Activated CD4-positive, alpha-beta T cell treated with anti-CD3 and anti-CD28 coated beads, Interleukin-2, amount 50 U/mL, for 16 hours (primary cell): ENCODE measurements at regions not wholly inside any gene's neighbourhood (a gene's known extent, or its start where the extent isn't known, plus 50 kb on each side); places are given as distances from the start of the nearest gene placed in this dataset.
A peak's percentile ranks its signal among the peaks of the same experiment; 100 is the strongest.
"Not testable (repeated sequence)": the region's sequence is repeated elsewhere in the genome, so short reads cannot be mapped to it uniquely, and the experiment has no call there.

Experiments used
- DNase-seq: peaks from one replicate; pipeline ENCODE4 v3.0.0-alpha.2; 2020

DNA sequence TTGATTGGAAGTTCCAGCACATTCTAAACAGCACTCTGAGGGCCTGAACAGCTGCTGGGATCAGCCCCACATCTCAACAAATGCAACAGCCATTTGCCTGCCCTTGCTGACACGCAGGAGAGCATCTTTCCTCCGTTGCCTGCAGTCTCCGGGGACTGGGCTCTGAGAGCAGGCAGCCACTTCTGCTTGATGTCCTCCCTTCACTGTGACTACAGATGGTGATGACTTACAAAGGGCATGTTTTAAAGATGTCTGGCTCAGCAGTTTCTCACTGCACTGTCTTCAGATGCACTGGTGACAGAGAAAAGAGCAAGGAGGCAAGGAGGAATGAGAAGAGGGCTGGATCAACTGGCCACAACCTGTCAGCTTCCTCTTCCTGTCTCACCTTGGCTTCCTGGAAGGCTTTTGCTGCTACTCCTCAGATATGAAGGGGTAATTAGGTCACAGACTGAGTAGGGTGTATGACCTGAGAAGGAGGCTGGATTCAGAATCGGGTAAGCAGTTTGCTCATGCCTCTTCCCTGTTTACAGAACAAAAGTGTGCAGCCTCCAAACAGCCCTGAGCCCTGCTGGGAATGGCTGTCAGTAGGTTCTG is 143.5 kb upstream of the GHITM start:
- DNase-seq, result no peak

DNA sequence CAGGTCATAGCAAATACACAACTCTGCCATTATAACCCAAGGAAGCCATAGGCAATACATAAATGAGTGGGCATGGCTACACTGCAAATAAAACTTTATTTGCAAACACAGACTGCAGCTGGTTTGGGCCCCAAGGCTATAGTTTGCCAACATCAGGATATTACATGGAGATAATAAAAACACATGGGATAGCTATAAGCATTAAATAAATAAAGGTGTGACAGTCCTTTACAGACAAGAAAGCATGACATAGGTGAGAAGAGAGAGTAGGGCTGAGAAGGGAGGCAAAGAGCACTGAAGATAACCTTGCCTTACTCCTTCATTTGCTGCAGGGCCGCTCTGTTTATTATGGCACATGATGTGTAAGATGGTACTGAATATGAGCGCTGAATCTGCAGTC is 135.1 kb upstream of the GHITM start:
- DNase-seq, result no peak

- DNase-seq, result no peak
Observed at GRCh38 chr10:84005403-84005802, 133.9 kb upstream of the GHITM start.

DNA sequence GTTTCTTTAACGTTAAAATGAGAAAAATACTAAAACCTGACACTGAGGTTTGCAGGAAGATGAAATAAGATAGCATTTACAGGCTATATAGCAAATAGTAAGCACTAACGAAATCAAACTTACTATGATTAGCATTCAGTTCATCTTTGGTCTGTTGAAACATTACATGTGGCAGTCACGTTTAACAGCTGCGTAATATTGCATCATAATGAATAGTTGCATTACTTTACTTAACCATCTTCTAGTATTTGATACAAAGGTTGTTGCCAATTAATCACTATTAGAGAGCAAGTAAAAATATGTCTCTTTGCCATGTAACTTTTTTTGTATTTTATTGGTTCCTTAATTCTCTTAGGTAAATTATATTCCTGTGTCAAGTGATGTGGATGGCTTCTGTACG is 131.8 kb upstream of the GHITM start:
- DNase-seq, result no peak

GRCh38 chr10:84008878-84009277 is 130.4 kb upstream of the GHITM start:
- peak; percentile 41 for DNase-seq

DNA sequence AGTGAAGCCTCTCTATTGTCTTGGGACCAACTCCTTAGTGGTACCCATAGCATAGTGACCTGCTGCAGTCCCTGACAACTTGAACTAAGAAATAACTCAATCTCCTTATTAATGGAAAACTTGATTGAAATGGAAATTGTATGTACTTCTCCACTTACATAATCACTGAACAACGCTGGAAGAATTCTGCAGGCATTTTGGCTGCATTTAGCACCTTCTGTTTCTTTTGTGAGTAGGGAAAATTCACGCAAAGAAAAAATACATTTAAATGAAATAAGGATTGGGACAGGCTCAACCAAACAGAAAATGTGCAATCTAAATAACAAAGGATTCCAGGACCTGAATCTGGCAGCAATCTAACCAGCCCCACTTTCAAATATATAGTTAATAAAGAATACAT is 126.9 kb upstream of the GHITM start:
- DNase-seq, result no peak

DNA sequence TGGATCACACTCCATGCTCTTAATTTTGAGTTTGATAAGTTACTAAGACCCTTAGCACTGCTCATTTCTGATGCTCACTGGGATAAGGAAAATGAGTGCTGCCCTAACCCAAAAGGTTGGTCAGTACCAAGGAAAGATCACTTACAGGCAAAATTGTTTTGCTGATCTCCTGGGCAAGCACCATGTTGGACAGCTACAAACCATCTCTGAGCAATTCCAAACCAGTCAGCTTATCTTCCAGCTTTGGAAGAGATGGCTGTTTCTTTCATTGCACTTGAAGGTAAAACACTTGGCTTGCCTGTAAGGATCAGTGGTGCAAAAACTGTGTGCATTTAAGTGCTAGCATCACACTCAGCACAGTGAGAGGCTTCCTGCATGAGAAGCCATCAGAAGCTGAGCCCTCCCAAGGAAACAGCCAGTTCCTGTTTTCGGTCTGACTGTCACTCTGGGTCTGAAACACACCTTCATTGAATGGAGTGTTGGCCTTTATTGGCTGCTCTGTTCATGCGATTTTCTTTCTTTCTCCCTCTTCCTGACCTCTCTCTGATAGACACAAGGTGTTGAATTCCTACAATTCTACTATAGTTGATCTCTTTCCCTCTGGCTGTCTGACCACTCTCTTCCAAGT is 126.4 kb upstream of the GHITM start:
- peak; percentile 14 for DNase-seq

- no peak for DNase-seq
Observed at GRCh38 chr10:84015877-84016595, 123.3 kb upstream of the GHITM start.

DNA sequence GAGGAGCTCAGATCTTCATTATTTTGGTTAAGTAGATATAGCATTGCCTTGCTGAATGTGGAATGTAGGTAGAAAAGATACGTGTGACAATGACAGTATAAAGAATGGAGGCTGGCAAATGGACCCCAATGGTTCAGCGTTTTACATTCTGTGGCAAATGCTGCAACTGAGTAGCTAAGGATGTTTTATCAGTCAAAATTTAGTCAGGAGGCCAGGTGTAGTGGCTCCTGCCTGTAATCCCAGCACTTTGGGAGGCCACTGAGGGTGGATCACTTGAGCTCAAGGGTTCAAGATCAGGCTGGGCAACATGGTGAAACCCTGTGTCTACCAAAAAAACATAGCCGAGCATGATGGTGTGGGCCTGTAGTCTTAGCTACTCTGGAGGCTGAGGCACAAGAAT is 120.5 kb upstream of the GHITM start:
- DNase-seq, result no peak

- DNase-seq, result not testable (repeated sequence)
Observed at GRCh38 chr10:84019854-84020458, 119.4 kb upstream of the GHITM start.

DNA sequence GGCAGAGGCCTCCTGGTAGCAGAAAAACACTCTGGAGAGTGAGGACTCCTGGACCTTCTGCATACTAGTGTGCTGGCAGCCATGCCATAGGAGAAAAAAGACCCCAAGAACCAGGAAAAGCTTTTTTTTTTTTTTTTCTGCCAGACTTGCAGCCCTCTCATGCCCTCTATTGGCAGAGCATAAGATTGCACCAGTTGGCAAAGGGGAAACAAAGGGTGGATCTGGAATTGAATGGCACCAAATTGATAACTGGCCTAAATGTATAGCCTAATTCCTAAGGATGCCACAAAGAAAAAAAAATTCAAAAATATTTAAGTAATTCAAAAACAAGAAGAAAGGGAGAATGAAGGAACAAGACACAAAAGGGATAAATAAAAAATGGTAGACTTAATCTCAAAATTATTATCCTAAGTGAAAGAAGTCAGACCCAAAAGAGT is 112.5 kb upstream of the GHITM start:
- DNase-seq, result peak; percentile 20

GRCh38 chr10:84029840-84030239 is 109.5 kb upstream of the GHITM start:
- no peak for DNase-seq

GRCh38 chr10:84038035-84038434 is 101.3 kb upstream of the GHITM start:
- no peak for DNase-seq

DNA sequence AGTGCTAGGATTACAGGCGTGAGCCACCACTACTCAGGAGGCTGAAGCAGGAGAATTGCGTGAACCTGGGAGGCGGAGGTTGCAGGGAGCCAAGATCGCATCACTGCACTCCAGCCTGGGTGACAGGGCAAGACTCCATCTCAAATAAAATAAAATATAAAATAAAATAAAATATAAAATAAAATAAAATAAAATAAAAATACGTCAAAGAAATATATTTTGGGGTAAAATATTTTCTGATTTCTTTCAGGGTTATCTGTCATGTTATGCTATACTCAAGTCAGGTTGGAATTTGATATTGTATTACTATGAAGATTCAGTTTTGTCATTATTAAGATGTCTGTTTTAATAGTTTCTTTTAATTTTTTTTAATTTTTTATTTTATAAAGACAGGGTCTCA is 99.4 kb upstream of the GHITM start:
- no peak for DNase-seq

- no peak for DNase-seq
Observed at GRCh38 chr10:84047258-84048010, 91.9 kb upstream of the GHITM start.

DNA sequence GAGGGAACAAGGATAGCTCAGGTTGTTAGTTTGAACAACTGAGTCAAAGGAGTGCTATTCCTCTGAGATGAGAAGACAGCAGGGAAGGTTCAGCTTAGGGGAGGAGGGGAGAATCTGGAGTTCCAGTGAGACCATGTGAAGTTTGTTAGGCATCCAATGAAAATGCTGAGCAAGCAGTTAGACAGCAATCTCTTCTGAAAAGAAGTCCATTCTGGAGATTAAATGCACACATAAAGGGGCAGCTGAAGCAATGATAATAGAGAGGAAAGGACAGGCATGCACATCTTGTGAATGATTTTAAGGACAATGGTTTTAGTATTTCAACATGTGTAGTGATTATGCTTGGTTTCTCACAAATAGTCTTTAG is 89.7 kb upstream of the GHITM start:
- no peak for DNase-seq

DNA sequence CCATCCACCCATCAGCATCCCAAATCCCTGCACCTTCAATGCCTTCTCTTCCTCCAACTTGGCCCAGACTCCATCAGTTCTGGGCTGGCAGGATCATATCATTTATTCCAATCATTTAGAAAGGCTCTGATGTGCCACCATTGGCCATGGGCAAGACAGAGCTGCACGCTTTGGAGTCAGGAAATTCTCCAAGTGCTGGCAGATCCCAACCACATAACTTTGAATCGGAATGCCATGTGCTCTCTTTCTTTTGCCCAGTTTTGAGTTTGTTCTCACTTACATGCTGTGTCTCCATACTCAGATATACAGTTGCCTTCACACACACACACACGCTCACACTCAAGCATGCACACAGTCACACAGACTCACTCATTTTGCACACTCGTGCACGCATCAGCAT is 85.7 kb upstream of the GHITM start:
- no peak for DNase-seq

DNA sequence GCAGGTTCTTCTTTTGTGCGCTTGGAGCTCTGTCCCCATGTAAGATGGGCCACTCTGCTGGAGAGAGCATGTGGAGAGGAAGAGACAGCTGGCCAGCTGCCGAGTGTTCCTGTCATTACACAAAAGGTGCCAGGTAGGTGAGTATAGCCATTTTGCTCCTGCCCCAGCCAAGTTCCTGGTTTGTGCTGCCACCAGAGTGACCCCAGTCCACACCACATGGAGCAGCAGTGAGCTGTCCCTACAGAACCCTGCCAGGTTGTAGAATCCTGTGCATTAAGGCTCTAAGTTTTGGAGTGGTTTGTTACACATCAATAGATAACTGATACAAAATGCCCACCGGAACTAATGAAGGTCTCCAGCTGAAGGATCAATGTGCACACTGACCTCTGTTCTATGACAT is 84.6 kb upstream of the GHITM start:
- no peak for DNase-seq

- no peak for DNase-seq
Observed at GRCh38 chr10:84059526-84059925, 79.8 kb upstream of the GHITM start.

DNA sequence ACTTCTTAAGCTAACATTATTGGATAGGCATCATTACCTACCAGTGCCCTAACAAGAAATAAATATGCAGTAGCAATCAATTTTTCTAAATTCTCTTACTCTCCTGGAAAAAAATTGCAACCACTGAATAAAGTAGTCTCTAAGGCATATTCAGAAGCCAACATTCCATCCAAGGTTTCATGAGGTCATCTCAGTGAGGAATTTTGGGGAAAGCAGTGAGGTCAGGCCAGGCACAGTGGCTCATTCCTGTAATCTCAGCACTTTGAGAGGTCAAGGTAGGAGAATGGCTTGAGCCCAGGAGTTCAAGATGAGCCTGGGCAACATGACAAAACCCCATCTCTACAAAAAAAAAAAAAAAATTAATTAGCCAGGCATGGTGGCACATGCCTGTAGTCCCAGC is 75.9 kb upstream of the GHITM start:
- no peak for DNase-seq

GRCh38 chr10:84065804-84066601 is 73.3 kb upstream of the GHITM start:
- DNase-seq, result no peak

DNA sequence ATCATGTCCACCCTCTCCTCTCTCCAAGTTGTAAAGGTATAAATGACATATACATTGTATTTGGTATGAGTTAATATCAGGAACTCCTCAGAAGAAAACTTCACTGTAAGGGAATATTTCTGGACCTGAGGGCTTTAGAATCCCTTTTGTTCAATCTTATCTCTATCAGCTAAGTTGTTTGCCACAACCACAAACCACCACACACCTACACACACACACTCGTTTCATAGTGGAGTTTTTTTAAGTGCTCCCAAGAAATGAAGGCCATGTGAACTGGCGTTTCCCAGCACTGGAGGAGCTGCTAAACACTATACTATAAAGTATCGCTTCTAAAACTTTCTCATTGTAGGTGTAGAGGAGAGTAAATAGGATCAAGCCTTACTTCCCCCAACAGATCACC is 64.8 kb upstream of the GHITM start:
- no peak for DNase-seq
